ENCODE measurements at regions not wholly inside any gene's neighbourhood (a gene's known extent, or its start where the extent isn't known, plus 50 kb on each side); places are given as distances from the start of the nearest gene placed in this dataset.
"Not testable (repeated sequence)": the region's sequence is repeated elsewhere in the genome, so short reads cannot be mapped to it uniquely, and the experiment has no call there.

DNA sequence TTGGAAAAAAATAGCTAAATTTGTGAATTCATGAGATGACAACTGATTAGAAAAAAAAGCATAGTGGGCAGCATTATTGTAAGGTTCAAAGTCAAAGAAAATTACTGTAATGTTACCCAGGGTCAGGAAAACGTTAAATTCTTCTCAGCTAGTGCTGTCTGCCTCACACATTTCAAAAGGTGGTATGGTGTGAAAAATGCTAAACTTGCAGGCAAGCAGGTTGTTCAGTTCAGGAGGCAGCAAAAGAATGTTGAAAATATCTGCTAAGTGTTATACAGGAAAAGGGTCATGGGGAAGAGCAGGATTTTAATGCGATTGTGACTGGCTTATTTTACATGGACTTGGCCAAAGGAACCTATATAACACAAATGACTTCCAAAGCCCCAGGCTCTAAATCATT, 232.5 kb upstream of the NDST3 start:
- no peak for DNase-seq (ENCODE audit: low read depth)

DNA sequence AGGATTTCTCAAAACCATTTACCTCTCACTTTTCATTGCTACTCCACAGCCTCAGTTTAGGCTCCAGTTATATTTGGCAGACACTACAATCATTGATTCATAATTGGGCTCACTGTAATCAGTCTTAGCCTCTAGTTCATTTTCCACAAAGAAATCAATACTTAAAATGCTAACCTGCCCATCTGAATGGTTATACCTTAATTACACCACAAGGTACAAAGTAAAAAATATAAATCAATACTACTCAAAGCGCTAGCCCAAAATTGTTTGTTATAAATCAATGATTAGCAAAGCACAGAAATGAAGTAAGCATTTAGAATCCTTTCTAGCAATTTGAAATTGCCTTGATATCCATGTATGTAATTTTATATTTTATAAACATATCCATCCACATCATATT, 222.6 kb upstream of the NDST3 start:
- no peak for DNase-seq (ENCODE audit: low read depth)

DNA sequence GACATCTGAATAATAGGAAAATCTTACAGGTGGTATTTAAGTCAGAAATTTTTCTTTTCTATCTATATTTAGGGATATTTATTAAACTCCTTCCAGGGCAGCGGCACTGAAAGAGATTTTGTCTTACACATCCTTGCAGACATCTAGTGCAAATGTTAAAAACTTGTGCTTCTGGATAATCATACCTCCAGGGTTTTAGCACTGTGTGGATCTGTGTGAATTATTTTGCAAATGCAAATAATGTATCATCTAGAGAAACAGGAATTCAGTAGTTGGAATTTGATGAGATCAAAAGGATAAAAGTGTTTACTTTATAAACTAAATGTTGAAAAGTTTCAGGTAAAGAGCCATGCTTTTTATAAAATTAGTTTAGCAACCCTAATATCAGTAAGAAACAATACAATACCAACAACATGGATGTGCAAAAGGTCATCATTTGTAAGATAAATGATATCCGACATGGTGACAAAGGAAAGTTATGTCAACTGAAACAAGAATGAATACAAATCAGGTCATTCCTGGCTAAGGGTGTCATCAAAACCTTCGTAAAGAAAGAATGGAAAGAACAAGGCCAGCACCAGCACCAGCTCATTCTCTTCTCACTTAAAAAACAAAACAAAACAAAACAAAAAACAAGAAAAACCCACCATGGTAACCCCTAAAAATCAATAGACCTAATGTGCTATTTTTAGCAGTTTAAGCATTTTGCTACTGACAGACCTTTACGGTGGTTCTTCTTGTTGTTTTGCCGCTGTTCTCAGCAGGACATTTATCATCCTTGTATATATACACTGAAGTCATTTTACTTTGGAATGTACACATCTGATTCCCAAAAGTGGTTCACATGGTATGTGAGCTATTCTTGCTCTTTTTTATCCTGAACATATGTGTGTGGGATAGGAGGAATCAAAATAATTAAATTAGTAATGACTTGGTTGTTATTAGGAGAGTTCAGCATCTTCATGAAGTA, 219.7 kb upstream of the NDST3 start:
- DNase-seq (ENCODE audit: low read depth) = no peak

DNA sequence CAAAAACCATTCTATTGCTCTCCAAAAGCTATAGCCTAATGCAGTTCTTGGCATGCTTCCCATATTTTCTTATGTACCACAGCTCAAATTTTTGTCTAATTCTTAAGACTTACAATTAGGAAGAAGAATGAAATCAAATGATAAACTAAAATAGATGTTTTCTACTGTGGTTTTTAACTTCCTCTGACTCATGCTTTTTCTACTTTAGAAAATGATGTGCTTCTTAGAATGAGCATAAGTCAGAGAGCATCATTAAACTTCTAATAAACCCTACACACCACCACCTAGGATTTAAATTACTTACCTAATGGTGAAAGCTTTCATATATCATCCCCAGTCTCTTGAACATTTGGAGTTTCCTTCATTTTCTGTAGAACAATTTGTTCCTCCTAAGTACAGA, 217.0 kb upstream of the NDST3 start:
- peak; percentile 15 for DNase-seq (ENCODE audit: low read depth)

DNA sequence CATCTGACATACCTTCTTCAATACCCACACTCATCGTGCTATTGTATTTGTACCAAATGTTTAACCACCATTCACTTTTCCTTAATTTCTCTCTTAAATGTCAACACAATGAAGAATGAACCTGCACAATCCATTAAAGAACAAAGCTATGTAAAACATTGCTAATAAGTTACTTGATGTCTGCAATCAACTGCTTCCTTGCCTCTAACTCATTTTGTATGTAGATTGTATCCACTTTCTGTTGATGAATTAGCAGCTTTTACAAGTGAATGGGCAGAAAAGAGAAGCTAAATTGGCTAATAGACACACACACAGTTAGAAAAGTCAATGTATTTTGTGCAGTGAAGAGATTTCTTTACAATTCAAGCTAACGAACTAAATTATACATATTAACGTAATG, 212.5 kb upstream of the NDST3 start:
- DNase-seq (ENCODE audit: low read depth) = no peak

DNA sequence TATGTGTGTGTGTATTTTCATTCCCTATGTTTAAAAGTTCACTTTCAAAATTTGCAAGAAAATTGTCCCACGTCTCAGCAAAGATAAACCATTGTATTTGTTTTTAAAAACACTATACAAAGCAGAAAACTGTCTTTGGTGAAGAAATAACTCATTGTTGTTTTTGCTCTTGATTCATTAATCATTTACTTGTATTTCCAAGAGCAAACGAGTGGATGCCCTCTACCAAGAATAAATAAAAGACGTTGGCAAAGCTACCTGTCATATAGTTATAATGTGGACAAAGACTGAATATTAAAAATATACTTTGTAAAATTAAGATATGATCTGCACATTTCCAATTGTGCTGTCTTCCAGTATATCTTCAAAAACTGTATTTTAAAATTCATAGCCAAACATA, 210.9 kb upstream of the NDST3 start:
- DNase-seq (ENCODE audit: low read depth) = no peak

DNA sequence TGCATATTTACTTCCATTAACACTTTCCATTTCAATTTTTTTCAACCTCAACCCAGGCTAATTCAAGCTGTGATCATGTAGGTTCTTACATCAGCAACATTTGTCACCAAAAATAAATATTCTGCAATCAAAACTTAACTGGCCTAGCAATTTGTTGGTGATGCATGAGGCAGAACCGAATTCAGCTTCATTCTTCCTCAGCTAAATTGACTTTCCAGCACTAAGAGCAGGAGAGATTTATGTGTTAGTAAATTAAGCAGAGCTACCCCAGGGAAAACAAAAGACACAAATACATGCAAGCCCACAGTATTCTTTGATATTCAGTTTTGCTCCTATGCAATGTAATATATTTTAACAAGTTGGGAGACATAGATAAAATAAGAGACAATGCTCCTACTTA, 208.7 kb upstream of the NDST3 start:
- DNase-seq (ENCODE audit: low read depth) = no peak

DNA sequence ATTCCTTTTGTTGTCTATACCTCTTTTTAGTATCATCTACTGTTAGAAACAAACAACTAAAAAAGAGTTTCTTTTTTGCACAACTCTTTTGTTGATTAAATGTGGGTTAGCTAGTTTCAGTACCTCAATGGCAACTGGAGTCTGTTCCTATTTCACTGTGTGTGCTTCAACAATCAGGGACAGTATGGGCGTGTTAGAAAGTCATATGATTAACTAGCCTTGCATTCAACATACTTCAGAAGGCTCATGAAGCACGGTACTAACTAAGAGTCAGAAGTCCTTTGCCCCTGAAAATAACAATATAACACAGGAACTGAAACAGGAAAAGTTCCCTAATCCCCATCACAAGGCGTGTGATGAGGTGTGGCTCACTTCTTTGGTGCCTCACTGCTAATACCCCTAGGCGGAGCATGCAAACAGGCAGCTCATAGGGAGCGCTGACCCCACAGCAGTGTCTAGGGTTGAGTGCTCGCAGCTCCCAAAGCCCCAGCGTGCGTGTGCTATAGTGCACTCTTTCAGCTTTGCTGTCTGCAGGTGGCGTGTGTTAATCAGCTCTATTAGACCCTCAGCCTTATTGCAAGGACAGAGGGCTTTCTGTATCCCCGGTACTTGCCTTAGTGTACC, 203.1 kb upstream of the NDST3 start:
- no peak for DNase-seq (ENCODE audit: low read depth)

DNA sequence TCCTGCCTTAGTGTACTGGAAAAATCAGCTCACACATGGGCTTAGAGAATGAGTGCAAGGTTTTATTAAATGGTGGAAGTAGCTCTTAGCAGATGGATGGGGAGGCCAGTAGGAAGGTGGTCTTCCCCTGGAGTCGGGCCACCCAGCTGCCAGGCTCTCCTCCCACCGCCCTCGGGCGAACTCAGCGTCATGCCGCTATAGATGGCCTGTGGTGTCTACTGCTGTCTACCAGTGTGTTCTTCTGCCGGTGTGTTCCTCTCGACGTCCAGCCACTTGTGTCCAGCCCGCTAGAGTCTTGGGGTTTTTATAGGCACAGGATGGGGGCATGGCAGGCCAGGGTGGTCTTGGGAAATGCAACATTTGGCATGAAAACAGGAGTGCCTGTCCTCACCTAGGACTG, 198.7 kb upstream of the NDST3 start:
- no peak for DNase-seq (ENCODE audit: low read depth)

DNA sequence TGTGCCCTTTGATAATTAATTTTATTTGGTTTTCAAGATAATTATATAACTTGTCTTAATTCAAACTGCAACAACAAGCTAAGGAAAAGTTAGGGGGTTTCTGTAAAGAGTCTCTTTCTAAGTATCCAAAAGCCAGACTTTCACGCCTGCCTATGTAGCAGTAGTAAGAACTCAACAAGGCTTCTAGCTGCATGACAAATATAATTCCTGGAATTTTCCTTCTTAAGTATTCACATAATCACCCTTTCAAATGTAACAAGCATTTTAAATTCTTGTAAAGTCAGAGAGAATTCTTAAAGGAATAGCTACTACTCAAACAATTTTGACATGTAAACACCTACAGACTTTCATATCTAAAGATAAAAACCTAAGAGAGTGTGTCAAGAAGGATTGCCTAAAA, 189.7 kb upstream of the NDST3 start:
- no peak for DNase-seq (ENCODE audit: low read depth)

DNA sequence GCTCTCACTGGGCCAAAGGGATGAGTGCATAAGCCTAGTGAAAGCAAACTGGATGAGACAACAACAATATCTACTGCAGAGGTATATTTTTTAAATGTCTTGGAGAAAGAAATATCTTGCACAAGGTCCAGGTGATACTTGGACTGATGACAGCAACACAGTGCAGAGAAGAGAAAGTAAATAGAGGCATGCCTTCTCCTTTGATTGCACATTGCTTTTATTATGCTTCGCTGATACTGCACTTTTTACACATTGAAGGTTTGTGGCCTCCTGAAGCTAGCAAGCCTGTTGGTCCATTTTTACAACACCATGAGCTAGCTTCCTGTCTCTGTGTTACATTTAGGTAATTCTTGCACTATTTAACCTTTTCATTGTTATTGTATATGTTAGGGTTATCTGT, 189.0 kb upstream of the NDST3 start:
- DNase-seq (ENCODE audit: low read depth) = no peak

DNA sequence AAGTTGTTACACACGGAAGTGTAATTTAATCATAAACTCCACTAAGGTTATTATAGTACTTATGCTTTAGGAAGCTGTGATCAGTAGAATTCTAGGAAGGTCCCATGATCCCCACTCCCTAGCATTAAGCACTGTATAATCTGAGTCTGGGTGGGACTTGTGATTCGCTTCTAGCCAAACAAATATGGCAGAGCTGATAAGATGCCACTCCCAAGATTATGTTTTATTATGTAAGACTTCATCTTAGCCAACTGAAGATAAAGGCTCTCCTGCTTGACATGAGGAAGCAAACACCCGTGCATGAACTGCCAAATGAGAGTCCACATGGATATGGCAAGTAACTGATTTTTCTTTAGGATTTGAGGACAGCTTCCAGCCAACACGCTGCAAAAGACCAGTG, 186.4 kb upstream of the NDST3 start:
- no peak for DNase-seq (ENCODE audit: low read depth)

DNA sequence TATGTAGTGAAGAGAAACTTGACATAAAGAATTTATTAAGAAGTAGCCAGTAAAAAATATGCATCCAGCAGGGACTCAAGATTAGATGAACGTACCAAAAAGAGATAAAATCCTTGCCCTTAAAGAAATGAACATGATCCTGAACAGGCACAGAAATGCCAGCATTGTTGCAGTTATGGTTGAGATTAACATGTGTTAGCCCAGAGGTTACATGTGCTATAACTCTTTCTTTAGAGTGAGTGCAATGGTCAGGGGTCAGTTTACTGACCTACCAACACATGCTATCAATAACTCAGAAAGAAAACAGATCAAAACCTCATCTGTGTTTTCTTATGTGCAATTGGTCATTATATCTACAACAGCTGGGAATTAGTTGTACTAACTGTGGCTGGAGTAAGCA, 166.1 kb upstream of the NDST3 start:
- DNase-seq (ENCODE audit: low read depth) = no peak

DNA sequence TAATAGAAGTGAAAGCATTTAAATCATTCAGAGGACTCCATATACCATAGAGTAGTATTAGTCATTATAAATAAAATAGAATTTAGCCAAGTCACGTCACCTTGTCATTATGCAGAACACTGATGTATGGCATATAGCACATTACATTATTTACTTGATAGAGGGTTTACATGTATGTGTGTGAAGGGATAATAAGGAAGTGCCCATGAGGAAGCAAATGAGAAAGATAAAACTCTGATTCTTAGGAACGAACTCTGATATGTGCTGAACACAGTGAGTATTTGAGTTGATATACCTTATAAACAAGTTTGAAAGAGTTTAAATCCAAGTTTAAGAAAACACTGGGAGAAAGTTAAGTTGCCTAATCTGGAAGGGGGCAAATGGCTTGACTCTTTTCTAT, 160.5 kb upstream of the NDST3 start:
- DNase-seq (ENCODE audit: low read depth) = no peak

DNA sequence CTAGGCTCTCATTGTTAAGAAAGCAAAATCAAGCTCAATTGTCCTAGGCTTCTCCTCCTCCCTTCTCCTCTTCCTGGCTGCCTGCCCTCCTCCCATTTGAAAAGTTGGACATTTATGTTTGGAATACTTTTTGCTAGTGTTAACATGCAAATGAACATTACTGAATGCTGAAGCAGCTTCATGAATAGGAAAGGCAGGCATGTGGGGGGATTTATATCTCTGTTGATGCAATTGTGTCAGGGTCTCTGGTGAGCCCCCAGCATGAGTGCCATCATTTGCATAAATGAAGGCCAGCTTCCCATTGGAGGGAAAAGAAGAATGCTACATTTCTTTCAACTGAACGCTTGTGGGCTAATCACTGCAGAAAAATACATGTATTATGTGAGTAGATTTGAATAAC, 160.1 kb upstream of the NDST3 start:
- no peak for DNase-seq (ENCODE audit: low read depth)

DNA sequence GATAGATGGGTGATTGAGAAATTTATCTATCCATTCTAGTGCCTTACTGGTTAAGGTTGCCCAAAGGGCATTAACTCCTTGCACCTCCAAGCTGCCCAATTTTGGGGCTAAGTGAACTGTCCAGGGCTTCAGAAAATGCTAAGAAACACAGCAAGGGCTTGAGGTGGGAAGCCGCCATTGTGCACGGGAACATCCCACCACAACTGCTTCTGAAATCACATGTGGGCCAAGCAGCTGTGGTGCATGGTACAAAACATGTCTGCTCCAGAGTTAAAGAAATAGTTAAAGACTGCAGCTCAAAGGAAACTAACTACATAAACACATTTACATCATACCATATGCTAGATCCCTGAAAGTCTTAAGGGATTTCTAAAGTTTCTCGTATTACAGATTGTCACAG, 144.3 kb upstream of the NDST3 start:
- DNase-seq (ENCODE audit: low read depth) = no peak

DNA sequence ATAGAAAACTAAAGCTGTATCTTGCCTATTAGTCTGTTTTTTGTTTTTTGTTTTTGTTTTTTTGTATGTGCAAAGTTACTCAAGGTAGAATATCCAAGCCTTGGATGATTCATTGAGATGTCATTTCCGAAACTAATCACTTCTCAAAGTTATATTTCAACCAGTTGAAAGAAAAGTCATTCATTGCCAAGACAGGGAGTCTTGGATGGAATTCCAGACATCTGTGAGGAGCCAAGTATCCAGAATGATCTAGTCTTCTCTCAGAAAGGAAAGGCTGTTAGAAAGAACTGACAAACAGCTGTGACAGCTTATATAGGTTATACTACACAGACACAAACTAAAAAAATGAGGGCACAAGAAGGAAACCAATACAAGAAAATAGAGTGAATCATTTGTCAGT, 141.1 kb upstream of the NDST3 start:
- DNase-seq (ENCODE audit: low read depth) = no peak

DNA sequence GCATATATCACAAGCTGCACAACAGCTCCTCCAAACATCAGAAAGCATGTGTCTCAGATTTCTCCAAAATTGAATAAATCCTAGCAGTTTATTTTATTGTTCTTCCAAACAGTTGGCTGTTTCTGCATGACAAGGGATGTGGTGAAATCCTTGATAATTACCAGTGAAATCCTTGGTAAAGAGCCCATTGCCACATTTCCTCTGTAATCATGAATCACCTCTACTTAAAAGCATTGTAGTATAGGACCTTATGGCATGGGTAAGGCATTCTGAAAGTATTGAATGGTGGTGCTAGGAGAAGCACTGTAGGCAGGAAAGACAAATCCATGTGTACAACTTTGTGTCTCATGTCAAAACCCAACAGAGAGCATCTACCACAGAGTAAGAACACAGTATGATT, 135.8 kb upstream of the NDST3 start:
- peak; percentile 5 for DNase-seq (ENCODE audit: low read depth)

DNA sequence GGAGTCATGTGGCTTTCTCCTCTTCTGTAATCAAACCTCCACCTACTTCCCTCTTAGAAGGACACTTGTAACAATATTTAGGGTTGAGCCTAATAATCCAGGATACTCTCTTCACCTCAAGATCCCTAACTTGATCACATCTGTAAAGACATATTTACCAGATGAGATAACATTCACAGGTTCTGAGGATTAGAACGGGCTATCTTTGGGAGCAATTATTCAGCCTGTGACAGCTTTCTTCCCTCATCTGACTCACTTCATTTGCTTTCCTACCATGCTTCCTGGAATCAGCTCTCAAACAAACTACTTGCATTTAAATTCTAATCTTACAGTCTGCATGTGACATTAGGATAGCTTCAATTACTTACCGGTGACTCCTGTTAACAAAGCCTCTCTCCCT, 133.5 kb upstream of the NDST3 start:
- no peak for DNase-seq (ENCODE audit: low read depth)

DNA sequence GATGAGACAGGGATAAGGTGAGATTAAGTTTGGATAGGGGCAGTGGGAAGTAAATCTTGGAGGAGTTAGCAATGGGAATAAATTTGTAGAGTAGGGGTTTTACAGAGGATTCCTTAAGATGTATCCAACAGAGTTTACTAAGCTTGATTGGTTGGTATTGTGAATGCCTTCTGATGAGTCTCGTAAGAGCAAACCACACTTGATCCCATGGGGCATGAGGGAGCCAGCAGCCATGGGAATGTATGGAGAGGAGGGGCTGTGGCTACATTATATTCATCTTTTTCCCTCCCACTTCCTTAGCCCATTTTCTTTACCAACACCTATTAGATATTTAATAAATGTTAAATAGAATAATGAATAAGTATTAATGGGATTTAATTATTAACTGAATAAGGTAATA, 126.6 kb upstream of the NDST3 start:
- DNase-seq (ENCODE audit: low read depth) = no peak

DNA sequence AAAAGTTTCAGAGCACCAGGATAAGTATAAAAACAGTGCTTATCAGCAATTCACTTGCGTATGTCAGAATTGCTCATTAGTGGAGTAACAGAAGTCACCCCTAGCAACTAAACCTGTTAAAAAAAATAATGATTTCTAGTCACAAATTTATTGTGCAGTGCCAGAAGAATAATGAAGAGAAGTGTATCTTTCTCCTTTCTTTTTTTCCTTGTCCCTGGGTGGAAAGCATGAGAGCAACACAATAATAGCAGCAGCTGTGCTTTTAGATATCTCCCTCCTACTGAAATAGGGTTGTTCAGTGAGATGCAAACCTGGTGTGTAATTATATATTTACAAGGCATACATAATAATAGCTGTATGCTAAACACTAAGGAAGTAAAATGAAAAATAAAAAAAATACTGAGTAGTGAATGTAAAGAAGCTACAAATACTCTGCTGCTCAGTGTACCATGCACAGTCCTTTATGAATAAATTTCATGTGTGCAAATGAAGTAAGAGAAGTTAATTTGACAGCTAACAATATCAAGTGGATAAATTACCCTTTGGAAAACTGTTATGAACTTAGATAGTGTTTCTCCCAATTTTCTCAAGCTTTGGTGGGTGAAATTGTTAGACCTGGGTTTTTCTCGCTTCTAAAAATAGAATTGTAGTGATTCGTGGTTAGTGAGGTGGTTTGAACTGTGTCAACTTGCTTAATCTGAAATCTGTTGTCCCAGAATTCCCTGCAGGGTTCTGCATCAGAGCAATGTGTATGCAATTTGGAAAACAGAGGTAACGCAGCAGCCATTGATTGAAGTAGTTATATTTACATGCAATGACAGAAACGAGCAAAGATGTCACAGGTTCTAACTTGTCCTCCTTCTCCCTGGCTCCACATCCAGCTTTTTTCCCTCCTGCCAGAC, 125.7 kb upstream of the NDST3 start:
- DNase-seq (ENCODE audit: low read depth) = no peak

DNA sequence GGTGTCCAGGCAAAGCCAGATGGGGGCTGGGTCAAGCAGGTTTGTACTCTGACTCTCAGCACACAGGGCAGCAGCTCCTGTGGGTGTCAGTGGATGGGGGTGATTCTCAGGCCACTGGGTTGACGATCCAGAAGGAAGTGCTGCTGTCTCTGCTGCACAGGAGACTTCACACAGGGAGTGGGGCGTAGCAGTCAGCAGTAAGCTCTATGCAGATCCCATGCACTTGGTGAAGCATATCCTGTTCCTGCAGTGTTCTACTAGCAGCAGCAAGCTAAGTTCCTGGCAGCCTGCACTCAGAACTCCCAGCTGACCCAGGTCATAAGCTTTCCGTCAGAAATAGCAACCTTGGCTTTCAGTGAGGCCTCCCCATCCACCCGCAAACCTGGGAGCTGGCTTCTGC, 117.6 kb upstream of the NDST3 start:
- DNase-seq (ENCODE audit: low read depth) = no peak

DNA sequence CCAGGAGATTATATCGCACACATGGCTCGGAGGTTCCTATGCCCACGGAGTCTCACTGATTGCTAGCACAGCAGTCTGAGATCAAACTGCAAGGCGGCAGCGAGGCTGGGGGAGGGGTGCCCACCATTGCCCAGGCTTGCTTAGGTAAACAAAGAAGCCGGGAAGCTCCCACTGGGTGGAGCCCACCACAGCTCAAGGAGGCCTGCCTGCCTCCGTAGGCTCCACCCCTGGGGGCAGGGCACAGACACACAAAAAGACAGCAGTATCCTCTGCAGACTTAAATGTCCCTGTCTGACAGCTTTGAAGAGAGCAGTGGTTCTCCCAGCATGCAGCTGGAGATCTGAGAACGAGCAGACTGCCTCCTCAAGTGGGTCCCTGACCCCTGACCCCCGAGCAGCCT, 112.0 kb upstream of the NDST3 start:
- DNase-seq (ENCODE audit: low read depth) = not testable (repeated sequence)

All from EH (cell line).